ENCODE measurements at regions not wholly inside any gene's neighbourhood (a gene's known extent, or its start where the extent isn't known, plus 50 kb on each side); places are given as distances from the start of the nearest gene placed in this dataset.
"Not testable (repeated sequence)": the region's sequence is repeated elsewhere in the genome, so short reads cannot be mapped to it uniquely, and the experiment has no call there.

- no peak for DNase-seq (ENCODE audit: low spot score)
- intact Hi-C loops (cut with DNase I): no loop called here
Measured at GRCh38 chr4:42205541-42205940, 53.1 kb upstream of the BEND4 start.

GRCh38 chr4:42216664-42217063, 64.2 kb upstream of the BEND4 start:
- no peak for DNase-seq (ENCODE audit: low spot score)
- intact Hi-C loops (cut with DNase I): no loop called here

- intact Hi-C loops (cut with DNase I): no loop called here
- DNase-seq (ENCODE audit: low spot score): no peak
Measured at GRCh38 chr4:42225286-42225685, 72.8 kb upstream of the BEND4 start.

- intact Hi-C loops (cut with DNase I): no loop called here
- no peak for DNase-seq (ENCODE audit: low spot score)
Measured at GRCh38 chr4:42234817-42235216, 82.4 kb upstream of the BEND4 start.

GRCh38 chr4:42235304-42236021, 83.0 kb upstream of the BEND4 start:
- DNase-seq (ENCODE audit: low spot score): no peak

GRCh38 chr4:42237010-42237409, 84.6 kb upstream of the BEND4 start:
- intact Hi-C loops (cut with DNase I): no loop called here
- no peak for DNase-seq (ENCODE audit: low spot score)

More at GRCh38 chr4:42235304-42236021, 83.0 kb upstream of the BEND4 start:
- intact Hi-C loops (cut with DNase I): no loop called here

- intact Hi-C loops (cut with DNase I): no loop called here
- DNase-seq (ENCODE audit: low spot score): no peak
Measured at GRCh38 chr4:42237451-42237850, 85.0 kb upstream of the BEND4 start.

GRCh38 chr4:42248972-42249371, 96.5 kb upstream of the BEND4 start:
- no peak for DNase-seq (ENCODE audit: low spot score)
- intact Hi-C loops (cut with DNase I): no loop called here

- no peak for DNase-seq (ENCODE audit: low spot score)
- intact Hi-C loops (cut with DNase I): no loop called here
Measured at GRCh38 chr4:42252315-42252714, 99.9 kb upstream of the BEND4 start.

GRCh38 chr4:42257645-42258044, 105.2 kb upstream of the BEND4 start:
- intact Hi-C loops (cut with DNase I); DNase-seq (ENCODE audit: low spot score): not testable (repeated sequence)

GRCh38 chr4:42262701-42263490, 110.4 kb upstream of the BEND4 start:
- intact Hi-C loops (cut with DNase I): no loop called here
- no peak for DNase-seq (ENCODE audit: low spot score)

GRCh38 chr4:42265782-42266602, 113.5 kb upstream of the BEND4 start:
- DNase-seq (ENCODE audit: low spot score): no peak
- intact Hi-C loops (cut with DNase I): no loop called here

GRCh38 chr4:42267724-42268123, 115.3 kb upstream of the BEND4 start:
- intact Hi-C loops (cut with DNase I): no loop called here
- no peak for DNase-seq (ENCODE audit: low spot score)

GRCh38 chr4:42268824-42269223, 116.4 kb upstream of the BEND4 start:
- DNase-seq (ENCODE audit: low spot score): no peak
- intact Hi-C loops (cut with DNase I): no loop called here

GRCh38 chr4:42271096-42271495, 118.6 kb upstream of the BEND4 start:
- intact Hi-C loops (cut with DNase I): no loop called here

GRCh38 chr4:42277291-42277690, 120.0 kb upstream of the SHISA3 start:
- intact Hi-C loops (cut with DNase I): no loop called here
- DNase-seq (ENCODE audit: low spot score): no peak

More at GRCh38 chr4:42271096-42271495, 118.6 kb upstream of the BEND4 start:
- DNase-seq (ENCODE audit: low spot score): no peak

GRCh38 chr4:42278709-42279324, 118.5 kb upstream of the SHISA3 start:
- intact Hi-C loops (cut with DNase I): no loop called here
- no peak for DNase-seq (ENCODE audit: low spot score)

- intact Hi-C loops (cut with DNase I): loop anchor here (5.0 to 10.0 kb wide), 2 partner anchors 234 to 242 kb away; no protein-coding TSS in a partner anchor
- no peak for DNase-seq (ENCODE audit: low spot score)
Measured at GRCh38 chr4:42280327-42281095, 116.8 kb upstream of the SHISA3 start.

Measured in posterior vena cava (tissue), 2 donors.